Right ventricle myocardium inferior (tissue), 1 donor: ENCODE measurements at regions not wholly inside any gene's neighbourhood (a gene's known extent, or its start where the extent isn't known, plus 50 kb on each side); places are given as distances from the start of the nearest gene placed in this dataset.
"Not testable (repeated sequence)": the region's sequence is repeated elsewhere in the genome, so short reads cannot be mapped to it uniquely, and the experiment has no call there.

ENCODE experiments used
- ATAC-seq: fragments of 200-7000 bp; cut with Tn5 transposase; one replicate; pipeline ENCODE4 v1.9.1; 2020; ENCODE audit warnings: mild to moderate bottlenecking, moderate library complexity
- DNase-seq: peaks from one replicate; pipeline ENCODE4 v3.0.0; 2021; ENCODE audit errors: missing footprints
- intact Hi-C: fragments of 100-400 bp; cut with DNase I; formaldehyde crosslinking; loops from one replicate; pipeline ENCODE4 v1.11.0; 2022
- donor health status: DM: no; HTN: yes; CAD: no; lungs with severe emphysema.

DNA sequence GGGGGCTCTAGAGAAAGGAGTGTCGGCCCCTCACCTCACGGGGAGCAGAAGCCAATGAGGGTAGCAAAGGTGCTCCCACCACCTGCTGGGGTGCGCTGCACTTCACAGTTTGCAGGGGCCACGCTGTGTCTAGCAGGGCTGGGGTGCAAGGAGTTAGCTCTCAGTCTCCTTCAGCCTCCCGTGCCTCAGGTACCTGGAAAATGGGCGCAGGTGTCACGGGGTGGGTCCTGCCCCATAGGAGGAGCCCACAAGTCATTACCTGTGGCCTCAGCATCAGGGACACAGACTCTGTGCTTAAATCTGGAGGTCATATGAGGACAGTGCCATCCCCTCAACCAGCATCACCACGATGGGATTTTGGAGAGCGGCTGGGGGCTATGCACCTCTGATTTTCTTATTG lies 326.7 kb downstream of the ADGRD1 start:
- intact Hi-C loops, result no loop called here
- DNase-seq (no peak), ATAC-seq (no peak)

DNA sequence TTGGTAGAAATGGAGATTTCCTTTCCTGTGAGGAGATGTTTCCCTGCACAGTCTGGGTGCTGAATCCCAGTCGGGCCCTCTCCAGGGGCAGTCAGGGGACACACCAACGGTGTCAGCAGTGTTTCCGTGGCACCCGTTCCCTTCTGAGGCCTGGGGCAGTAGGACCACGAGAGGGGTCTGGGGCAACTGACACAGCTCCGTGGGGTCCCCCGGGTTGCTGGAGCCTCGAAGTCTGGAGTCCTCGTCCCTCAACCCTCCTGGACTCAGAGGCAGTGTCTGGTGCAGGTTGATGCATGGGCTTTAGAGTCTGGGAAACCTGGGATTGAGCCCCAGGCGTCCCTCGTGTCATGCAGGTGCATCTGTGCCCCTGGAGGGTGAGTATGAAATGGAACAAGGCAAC lies 327.3 kb downstream of the ADGRD1 start:
- intact Hi-C loops, result no loop called here
- DNase-seq (no peak), ATAC-seq (no peak)

DNA sequence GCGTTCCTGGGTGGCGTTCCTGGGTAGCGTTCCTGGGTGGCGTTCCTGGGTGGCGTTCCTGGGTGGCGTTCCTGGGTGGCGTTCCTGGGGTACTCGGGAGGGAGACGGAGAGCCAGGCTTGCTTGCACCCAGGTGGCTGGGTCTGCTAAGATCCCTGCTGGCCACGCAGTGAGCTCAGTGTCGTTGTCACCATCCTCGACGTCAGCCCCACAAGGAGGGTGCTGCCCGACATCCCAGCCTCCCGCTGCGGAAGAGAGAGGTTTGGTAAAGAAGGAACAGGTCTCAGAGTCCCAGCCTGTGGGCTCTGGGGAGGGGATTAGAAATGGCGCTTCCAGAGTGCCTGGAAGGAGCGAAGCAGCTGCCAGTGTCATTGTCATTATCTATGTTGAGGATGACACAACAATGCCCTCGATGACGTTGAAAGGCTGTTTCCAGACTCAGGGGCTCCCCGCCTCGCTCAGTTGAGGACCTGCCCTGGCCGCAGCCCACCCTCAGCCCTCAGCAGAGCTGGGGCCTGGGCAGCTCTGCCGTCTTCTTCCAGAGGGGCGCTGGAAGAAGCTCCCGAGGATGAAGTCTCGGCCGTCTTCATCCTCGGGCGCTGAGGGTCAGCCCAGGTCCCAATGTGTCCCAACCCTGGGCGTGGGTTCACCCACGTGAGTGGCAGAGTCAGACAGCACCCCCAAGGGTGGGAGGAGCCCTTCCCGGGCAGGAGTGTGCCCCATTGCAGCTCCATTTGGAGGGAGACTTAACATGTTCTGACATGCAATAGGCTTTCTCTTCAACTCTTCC lies 328.8 kb downstream of the ADGRD1 start:
- DNase-seq (no peak), ATAC-seq (no peak)
- intact Hi-C loops, result no loop called here

DNA sequence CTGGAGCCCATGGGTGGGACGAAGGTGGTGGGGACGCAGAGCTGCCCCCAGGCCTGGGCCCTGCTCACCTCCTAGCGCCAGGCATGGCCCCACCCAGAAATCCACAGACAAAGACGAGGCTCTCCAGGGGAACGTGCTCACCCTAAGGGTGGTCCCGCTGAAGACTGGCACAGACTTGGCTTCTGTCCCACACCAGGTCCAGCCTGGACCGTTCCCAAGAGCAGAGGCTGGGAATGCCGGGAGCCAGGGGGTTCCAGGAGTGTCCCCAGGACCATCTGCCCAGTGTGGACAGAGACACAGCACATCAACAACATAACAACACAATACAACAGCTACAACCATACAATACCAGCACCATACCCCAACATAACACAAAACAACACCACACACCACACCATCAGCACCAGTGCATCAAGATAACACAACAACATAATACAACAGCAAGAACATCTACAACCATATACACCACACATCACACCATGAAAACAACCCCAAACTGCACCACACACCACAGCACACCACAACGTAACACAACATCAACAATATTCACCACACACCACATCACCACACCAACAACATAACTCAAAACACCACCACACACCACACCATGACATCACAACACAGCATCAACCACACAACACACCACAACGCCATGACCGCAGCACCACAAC lies 329.6 kb downstream of the ADGRD1 start:
- intact Hi-C loops, result no loop called here
- DNase-seq (no peak), ATAC-seq (peak; percentile 26)

DNA sequence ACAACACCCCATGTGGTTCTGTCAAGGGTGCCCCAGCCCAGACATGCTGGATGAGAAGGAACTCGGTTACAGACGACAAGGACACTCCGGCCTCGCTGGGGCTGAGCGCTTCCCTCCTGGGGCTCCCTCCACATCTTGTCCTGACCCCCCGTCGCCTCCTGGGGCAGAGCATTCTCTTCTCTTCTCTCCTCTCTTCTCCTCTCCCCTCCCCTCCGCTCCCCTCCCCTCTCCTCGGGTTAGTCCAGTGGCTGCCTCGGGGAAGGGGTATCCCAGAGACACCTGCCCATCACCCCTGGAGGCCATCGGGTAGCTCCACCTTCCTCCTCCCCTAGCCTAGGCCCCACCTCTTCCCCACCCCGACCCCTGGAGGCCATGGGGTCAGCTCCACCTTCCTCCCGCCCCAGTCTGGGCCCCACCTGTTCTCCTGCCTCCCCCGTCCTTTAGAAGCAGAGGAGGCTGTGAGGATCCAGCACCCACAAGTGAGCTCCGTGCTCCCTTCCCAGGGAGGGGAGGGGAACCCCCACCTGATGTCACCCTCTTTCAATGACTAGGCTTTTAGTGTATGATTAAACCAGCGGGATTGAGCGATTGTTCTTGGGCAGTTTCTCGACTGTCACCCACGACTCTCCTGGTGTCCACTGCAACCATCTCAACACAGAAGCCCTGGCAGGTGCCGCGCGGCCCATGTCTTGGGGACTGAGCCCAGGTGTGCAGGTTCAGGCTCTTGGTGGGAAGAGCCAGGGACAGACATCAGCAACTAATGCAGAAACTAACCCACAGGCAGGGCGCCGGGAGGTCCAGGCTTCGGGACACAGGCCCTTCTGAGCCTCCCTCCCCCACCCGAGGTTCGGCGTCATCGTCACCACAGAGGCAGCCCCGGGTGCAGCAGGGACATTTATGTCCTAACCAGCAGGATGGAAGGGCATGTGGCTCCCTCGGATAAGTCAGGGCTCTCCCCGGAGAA lies 330.4 kb downstream of the ADGRD1 start:
- intact Hi-C loops, ATAC-seq, DNase-seq: not testable (repeated sequence)

DNA sequence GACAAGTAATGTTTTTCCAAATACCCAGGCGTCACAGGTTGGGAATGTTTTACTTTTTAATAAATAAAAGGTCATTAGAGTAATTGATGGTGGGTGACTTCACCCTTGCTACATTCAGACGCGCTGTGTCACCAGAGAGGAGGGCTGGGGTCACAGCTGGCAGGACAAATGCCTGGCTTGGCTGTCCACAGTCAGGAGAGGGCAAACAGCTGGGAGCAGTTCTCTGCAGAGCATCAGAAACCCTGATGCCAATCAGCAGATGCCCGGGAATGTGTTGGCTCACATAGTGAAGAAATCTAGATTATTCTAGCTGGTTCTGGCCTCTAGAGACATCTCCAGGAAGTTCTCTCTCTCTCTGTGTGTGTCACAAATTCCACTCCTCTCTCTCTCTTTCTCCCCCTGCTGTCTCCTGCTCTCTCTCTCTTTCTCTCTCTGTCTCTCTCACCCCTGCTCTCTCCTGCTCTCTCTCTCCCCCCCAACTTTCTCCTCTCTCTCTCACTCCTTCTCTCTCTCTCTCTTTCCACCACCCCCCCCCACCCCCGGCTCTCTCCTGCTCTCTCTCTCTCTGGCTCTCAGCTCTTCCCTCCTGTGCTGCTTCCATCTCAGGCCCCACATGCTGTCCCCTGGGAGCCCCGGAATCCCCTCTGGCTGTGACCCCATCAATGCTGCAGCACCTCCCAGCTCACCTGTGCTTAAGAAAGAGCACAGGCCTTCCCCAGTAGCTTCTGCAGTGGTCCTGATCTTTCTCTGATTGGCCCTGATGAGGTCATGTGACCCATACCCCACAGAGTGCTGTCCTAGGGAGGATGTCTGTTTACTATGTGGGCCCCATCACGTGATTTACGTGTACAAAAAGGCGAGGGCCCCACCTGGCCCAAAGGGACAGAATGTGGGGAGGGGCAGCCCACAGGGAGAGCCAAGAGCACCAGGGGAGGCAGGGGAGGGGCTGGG lies 331.5 kb downstream of the ADGRD1 start:
- ATAC-seq, DNase-seq, intact Hi-C loops: not testable (repeated sequence)

DNA sequence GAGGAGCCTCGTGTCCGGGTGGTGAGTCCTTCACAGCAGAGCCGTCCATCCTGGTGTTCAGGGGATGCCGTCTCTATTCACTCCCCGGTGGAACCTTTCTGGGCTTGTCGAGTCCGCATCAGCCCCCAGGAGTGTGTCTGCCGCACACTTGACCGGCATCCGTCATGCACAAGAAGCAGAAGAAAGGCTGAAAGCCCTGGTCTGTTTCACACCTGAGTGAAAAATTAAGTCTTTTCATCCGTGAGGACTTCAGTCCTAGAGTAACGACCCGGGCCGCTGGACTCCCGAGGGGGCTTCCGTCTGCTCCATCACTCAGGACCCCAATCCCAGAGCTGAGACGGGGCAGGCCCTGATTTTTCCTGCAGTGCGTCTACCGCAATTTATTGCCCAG lies 332.2 kb downstream of the ADGRD1 start:
- DNase-seq, ATAC-seq, intact Hi-C loops: not testable (repeated sequence)

DNA sequence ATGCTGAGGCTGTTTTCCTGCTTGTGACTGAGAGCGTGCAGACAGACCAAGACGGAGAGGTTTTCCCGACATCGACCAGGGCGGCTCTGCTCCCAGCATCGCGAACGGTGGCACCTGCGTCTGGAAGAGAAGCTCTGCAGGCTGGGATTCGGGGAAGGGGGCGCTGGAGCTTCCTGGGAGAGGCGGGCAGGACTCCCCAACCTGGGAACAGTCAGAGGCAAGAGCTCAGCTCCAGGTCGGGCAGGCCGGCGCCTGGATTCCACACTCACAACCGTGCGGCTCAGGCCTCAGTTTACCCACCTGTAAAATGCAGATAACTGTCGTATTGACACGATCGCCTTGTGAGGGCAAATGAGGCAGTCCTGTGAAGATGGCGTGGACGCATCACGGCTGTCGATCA lies 332.6 kb downstream of the ADGRD1 start:
- ATAC-seq, DNase-seq, intact Hi-C loops: not testable (repeated sequence)

DNA sequence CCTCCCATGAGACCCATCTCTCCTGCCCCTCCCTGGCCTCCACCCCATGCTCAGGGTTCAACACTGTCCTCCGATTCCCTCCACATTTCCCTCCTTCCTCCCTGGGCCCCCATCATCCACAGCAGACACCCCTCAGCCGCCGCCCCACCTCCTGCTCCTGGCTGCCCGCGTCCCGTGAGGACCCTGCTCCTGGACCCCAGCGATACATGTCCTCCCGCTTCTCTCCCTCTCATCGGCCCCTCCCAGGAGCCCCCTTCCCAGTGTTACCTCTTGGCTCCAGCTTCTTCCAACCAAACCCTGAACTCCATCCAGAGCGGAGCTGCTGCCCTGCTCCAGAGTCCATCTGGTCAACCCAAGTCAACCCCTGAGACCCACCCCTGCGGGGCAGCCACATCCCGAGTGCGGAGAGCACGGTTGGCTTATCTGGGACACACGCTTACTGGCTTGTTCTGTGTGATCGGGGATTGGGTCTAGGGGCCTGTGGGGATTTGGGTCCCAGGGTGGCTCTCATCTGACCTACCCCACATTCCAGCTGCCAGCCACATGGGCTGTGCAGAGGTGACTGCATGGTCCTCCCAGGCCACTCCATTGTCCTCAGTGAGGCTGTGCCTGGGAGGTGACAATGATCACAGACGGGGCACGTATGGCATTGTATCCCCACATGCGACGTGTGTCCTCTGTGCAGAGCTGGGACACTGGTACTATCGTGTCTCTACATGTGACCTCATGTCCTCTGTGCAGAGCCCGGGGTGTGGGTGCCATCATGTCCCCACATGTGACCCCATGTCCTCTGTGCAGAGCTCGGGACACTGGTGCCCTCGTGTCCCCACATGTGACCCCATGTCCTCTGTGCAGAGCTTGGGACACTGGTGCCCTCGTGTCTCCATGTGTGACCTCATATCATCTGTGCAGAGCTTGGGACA lies 333.6 kb downstream of the ADGRD1 start:
- DNase-seq (no peak), ATAC-seq (no peak)
- intact Hi-C loops, result no loop called here

DNA sequence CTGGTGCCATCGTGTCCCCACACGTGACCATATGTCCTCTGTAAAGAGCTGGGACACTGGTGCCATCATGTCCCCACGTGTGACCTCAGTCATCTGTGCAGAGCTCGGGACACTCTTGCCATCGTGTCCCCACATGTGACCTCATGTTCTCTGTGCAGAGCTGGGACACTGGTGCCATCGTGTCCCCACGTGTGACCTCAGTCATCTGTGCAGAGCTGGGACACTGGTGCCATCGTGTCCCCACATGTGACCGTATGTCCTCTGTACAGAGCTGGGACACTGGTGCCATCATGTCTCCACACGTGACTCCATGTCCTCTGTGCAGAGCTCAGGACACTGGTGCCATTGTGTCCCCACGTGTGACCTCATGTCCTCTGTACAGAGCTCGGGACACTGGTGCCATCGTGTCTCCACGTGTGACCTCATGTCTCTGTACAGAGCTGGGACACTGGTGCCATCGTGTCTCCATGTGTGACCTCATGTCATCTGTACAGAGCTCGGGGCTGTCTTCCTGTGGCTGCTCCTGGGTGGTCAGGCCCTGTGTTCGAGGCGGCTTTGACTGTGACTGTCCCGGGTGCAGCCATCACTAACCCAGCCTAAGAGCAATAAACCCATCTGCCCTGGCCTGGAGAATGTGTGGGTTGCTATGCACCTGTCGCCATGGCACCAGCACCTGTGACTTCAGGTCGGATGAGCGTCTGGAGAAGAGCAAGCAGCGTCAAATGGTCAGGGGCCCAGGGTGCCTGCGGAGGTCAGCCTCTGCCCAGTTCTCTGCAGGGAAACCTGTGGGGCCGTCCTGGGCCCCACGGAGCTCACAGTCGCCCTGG lies 334.4 kb downstream of the ADGRD1 start:
- ATAC-seq, result no peak
- no peak for DNase-seq
- intact Hi-C loops, result no loop called here

DNA sequence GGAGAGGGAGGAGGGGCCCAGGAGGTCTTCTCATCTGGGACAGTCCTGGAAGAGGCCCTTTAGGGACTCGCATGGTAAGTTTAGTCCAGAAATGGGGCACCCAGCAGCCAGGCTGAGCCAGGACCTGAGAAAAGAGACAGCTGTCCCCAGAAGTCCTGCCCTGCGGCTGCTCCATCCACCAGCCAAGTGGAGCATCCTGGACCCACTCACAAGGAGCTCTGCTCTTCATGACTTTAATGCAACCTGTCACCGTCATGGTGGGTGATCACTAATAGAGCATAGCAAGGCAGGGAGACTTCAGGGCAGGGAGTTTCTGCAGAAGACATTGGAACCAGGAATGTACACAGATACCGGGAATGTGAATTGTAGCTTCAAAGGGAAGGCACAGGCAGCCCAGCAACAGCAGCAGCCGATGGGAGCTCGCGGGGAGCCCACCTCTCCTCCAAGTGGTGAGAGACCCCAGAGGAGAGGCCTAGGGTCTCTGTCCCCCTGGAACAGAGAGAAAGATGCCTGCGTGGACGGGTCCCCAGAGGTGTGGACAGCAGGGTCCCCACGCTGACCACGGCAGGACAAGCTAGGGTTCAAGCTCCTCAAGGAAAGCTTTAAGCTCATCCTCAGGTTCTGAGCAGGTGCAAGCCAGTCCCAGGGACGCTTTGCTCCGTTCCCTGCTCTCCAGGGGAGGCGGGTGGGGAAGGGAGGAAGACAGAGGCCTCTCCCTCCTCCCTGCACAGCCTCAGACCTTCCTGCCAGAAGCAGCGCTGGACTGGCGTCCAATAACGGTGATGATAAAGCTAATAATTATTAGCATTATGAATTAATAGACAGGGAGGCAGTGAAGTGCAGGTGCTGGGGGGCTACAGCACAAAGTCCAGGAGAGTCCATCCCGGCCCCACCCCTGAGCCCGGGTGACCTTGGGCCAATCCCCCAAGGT lies 335.3 kb downstream of the ADGRD1 start:
- not testable (repeated sequence) for ATAC-seq

DNA sequence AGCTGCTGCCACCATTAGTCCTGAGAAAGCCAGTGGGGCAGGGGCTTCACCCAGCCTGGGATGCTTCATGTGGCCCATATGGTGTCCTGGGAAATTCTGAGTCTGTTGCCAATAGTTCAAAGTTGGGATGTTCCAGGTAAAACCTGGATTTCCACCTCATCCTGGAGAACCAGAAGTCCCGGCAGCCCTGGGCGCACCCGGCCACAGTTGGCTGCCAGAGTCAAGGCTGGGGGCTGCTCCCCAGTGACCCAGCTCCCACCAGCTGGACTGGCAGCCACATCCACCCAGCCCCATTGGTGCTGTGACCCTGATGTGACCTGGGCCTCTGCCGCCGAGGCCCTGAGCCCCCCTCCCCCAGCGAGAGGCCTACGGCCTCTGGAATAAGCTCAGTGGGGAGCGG lies 336.1 kb downstream of the ADGRD1 start:
- ATAC-seq, DNase-seq, intact Hi-C loops: not testable (repeated sequence)

More for the DNA sequence above, 335.3 kb downstream of the ADGRD1 start:
- DNase-seq, intact Hi-C loops: not testable (repeated sequence)

DNA sequence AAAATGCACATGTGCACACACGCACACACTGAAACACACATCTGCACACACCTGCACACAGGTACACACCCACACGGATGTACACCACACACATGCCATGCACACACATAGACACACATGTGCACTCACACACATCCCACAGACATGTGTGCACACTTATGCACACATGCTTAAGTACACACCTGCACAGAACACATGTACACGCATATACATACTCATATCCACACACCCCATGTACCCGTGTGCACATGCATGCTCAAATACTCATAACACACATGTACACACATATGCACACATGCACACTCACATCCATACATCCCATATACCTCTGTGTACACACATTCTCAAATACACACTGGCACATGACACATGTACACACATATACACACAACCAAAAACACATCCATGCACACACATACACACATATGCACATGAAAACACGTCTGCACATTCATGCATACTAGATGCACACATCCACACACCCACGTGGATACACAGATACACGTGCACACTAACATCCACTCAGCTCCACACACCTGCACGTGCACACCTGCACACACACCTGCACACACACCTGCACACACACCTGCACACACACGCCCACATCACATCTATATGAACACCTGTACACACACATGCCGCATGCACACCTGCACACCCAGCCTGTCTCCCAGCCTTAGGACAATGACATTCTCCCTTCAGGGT lies 336.7 kb downstream of the ADGRD1 start:
- intact Hi-C loops, result no loop called here
- DNase-seq (no peak), ATAC-seq (no peak)
